PFSK-1 (cell line): ENCODE measurements at regions not wholly inside any gene's neighbourhood (a gene's known extent, or its start where the extent isn't known, plus 50 kb on each side); places are given as distances from the start of the nearest gene placed in this dataset.

Experiments used
- FOXP2 ChIP-seq: optimal IDR thresholded peaks from 2 replicates; pipeline ENCODE3; 2011; ENCODE audit warnings: borderline replicate concordance, control low read depth, inconsistent platforms; ENCODE audit not compliant: insufficient read depth; ENCODE audit errors: extremely low read length, extremely low read depth
- POLR2AphosphoS5 ChIP-seq: IDR thresholded peaks from 2 replicates; pipeline ENCODE4 v1.6.1; 2012; ENCODE audit warnings: low read depth, mild to moderate bottlenecking, control low read depth, low read length, moderate library complexity
- REST ChIP-seq, 2 experiments: IDR thresholded peaks; 2 replicates each; pipeline versions ENCODE4 v1.6.1 to v1.8.0; 2011 to 2012; ENCODE audit warnings: low read depth in 2 of 2, low read length in 2 of 2, control low read depth in 1 of 2, inconsistent platforms in 1 of 2, mild to moderate bottlenecking in 1 of 2, moderate library complexity in 1 of 2; ENCODE audit not compliant: insufficient read depth in 1 of 2
- SIN3A ChIP-seq: IDR thresholded peaks from 2 replicates; pipeline ENCODE4 v1.6.1; 2012; ENCODE audit warnings: mild to moderate bottlenecking, low read length, moderate library complexity, borderline replicate concordance; ENCODE audit not compliant: insufficient read depth
- TAF1 ChIP-seq: IDR thresholded peaks from 2 replicates; pipeline ENCODE4 v1.6.1; 2012; ENCODE audit warnings: low read length, control low read depth, borderline replicate concordance; ENCODE audit not compliant: insufficient read depth

GRCh38 chr3:176765382-176765900 is 431.8 kb downstream of the TBL1XR1 start:
- TF ChIP-seq FOXP2 (no peak), REST (IDR thresholded peaks at IDR 0.05; ENCODE audit: insufficient read depth in 1 of 2, low read depth in 2 of 2, low read length in 2 of 2) (no peak), SIN3A (no peak), TAF1 (no peak), POLR2AphosphoS5 (no peak)

- TF ChIP-seq REST (IDR thresholded peaks at IDR 0.05; ENCODE audit: insufficient read depth in 1 of 2, low read depth in 2 of 2, low read length in 2 of 2): no peak
- no peak for TF ChIP-seq FOXP2
- TF ChIP-seq SIN3A: no peak
- no peak for TF ChIP-seq TAF1
- no peak for TF ChIP-seq POLR2AphosphoS5
Measured at GRCh38 chr3:176759815-176760506, 437.3 kb downstream of the TBL1XR1 start.

GRCh38 chr3:176757429-176757828 is 439.9 kb downstream of the TBL1XR1 start:
- TF ChIP-seq TAF1 (no peak), REST (IDR thresholded peaks at IDR 0.05; ENCODE audit: insufficient read depth in 1 of 2, low read depth in 2 of 2, low read length in 2 of 2) (no peak), POLR2AphosphoS5 (no peak), SIN3A (no peak)

- TF ChIP-seq FOXP2 (no peak), REST (IDR thresholded peaks at IDR 0.05; ENCODE audit: insufficient read depth in 1 of 2, low read depth in 2 of 2, low read length in 2 of 2) (no peak), TAF1 (no peak), POLR2AphosphoS5 (no peak), SIN3A (no peak)
Measured at GRCh38 chr3:176755977-176756376, 441.3 kb downstream of the TBL1XR1 start.
